ENCODE measurements at regions not wholly inside any gene's neighbourhood (a gene's known extent, or its start where the extent isn't known, plus 50 kb on each side); places are given as distances from the start of the nearest gene placed in this dataset.
A peak's percentile ranks its signal among the peaks of the same experiment; 100 is the strongest.

DNA sequence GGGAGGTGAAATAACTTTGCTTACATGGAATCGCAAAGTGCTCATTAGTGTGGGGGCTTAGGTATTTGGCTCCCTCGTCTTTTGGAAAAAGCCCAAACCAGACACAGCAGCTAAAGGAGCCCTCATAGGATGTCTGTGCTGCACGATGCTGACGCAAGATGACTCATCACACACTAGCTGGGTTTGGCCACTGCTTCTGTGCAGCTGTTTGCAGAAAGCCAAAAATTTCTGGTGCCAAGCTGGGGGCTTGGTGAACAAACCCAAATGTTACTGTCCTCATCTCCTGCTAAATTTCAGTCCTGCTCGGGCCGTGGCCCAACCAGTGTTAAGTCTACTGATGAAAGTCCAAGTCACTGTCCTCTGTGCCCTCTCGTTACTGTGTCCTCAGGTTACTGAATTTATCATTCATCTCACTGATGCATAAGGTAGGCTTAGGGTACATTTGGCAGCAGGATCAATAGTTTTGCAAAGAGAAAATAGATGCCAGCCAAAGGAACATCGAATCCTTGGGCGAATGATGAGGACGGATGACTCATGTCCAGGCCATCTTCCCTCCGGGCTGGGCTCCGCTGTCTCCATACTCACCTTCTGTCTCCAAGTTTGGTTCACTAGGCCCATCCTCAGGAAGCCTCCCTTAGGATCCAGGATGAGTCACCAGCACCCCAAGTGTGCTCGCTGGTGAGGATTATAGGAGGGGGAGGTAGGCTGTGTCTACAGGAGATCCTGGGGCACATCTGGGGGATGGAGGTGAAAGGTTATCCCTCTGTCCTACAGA, 177.7 kb downstream of the ADSS2 start:
- no peaks in the 10 kb centered on the region for H3K36me3 Mint-ChIP-seq
- no peak overlapping the region for H3K4me3 Mint-ChIP-seq
- CTCF ChIA-PET: interaction anchor here (0.6 to 3.0 kb wide), 11 partner anchors 12 to 1399 kb away, joined by 3 to 12 read pairs (median 4); no protein-coding TSS in a partner anchor
- peaks cover 2% of the 10 kb centered on the region for H3K9me3 Mint-ChIP-seq (ENCODE audit: low read depth)
- peaks cover 3% of the 10 kb centered on the region for H3K27me3 Mint-ChIP-seq
- no peak overlapping the region for H3K27ac Mint-ChIP-seq
- peak; percentile 80 for ATAC-seq
- peaks cover 14% of the 10 kb centered on the region for H3K4me1 Mint-ChIP-seq
- peak; percentile 58 for DNase-seq

DNA sequence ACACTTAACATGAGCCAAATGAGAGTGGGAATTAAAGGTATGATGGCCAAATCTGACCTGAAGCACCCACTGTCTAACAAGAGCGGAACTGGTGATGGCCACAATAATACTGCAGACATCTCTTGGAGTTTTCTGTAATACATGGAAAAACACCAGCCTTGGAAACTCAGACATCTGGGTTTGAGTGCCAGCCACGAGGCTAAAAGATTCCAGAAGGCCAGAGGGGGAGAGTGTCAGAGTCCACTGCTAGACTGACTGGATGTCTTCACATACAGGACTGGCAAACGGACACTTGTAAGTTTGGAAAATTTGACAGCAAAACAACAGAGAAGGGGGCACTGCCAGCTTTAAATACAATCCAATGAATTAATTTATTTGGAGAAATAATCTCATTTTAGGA, 175.1 kb downstream of the ADSS2 start:
- no peak for DNase-seq
- Mint-ChIP-seq H3K4me3 (no peak overlapping the region), H3K36me3 (no peaks in the 10 kb centered on the region), H3K27ac (no peak overlapping the region), H3K27me3 (peaks cover 6% of the 10 kb centered on the region), H3K9me3 (ENCODE audit: low read depth) (no peaks in the 10 kb centered on the region), H3K4me1 (peaks cover 14% of the 10 kb centered on the region)
- CTCF ChIA-PET: interaction anchor here (1.4 kb wide), 1 partner anchor 23 kb away, joined by 3 read pairs; no protein-coding TSS in a partner anchor
- no peak for ATAC-seq

DNA sequence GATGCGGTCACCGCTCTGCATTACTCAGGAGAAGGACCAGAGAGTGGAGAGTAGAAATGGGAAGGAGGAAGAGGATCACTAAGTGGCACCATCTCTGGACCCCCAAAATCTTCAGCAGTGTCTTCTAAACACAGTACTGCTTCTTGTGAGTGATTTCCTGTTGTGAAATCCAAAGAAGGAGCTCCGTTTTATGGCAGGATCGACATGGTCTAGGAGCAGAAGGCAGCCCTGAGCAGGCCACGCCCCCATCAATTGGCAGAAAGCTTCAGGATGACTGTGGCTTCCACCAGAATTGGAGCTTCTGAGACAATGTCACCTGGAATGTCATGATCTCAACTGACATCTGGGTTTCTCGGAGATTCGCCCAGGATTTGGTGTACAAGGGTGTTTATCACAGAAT, 171.5 kb downstream of the ADSS2 start:
- ATAC-seq: no peak
- Mint-ChIP-seq H3K36me3 (no peaks in the 10 kb centered on the region), H3K4me1 (peaks cover 5% of the 10 kb centered on the region), H3K27me3 (peaks cover 4% of the 10 kb centered on the region), H3K9me3 (ENCODE audit: low read depth) (no peaks in the 10 kb centered on the region), H3K4me3 (no peak overlapping the region), H3K27ac (no peak overlapping the region)
- no peak for DNase-seq
- CTCF ChIA-PET: interaction anchor here (0.7 kb wide), 1 partner anchor 8 kb away, joined by 3 read pairs; no protein-coding TSS in a partner anchor

DNA sequence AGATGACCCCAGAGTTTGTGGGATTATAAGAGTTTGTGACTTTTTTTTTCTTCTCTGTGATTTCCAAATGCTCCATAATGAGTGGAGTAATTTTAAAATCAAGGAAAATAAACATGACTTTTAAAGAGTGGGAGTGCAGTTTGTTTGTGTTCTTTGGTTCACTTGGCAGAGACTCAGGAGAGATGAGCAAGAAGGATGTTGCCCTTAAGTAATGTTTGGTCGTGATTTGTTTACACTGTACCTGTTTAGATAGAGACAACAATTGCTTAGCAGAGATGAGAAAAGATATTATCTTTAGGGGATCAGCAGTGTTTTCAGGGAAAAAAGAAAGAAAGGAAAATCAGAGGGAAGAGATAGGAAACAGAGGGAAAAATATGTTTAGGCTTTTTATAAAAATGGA, 170.8 kb downstream of the ADSS2 start:
- H3K4me1 Mint-ChIP-seq: peaks cover 5% of the 10 kb centered on the region
- H3K27me3 Mint-ChIP-seq: peaks cover 3% of the 10 kb centered on the region
- H3K9me3 Mint-ChIP-seq (ENCODE audit: low read depth): no peaks in the 10 kb centered on the region
- DNase-seq (no peak), ATAC-seq (no peak)
- no peak overlapping the region for H3K27ac Mint-ChIP-seq
- H3K36me3 Mint-ChIP-seq: no peaks in the 10 kb centered on the region
- no peak overlapping the region for H3K4me3 Mint-ChIP-seq
- CTCF ChIA-PET: no interaction called here

DNA sequence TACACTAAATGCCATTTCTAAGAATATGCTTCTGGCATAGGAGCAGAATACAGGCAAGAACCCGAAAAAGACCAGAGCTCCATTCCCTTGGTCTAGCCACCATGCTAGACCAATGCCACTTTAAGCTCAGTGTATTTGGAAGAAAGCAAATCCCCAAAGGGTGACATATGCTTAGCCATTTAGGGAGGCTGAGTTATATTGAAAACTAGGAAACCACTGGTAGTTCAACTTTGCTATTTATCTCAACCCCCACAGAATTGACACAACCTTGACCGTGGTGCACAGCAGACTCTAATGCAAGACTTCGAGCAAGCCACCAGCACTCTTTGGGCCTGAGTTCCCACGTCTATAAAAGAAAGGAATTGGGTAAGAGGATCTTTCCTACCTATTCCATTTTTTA, 167.9 kb downstream of the ADSS2 start:
- no peaks in the 10 kb centered on the region for H3K36me3 Mint-ChIP-seq
- no peak for ATAC-seq

DNA sequence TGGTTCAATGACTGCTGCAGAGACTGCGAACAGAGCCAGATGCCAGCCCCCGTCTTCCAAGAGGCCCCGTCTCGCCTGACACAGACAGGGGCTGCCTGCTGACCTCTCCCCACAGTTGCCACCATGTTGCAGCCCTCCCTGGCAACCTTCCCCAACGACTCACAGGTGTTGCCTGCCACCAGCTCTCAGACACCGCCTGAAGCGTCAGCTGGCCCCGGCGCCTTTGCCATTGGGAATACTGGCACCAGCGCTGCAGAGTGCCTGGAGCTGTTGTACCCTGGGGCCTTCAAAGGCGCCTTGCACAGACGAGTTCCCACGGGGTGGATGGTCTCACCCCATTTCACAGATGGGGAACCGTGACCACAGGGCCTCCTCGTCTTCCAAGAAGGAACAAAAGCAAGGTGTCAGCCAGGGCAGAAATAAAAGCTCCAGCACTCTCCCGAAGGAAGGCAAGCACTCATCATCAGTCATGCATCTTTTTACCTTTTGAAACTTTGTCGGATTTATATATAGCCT, 167.0 kb downstream of the ADSS2 start:
- H3K36me3 Mint-ChIP-seq: no peaks in the 10 kb centered on the region
- no peak for DNase-seq

More for the DNA sequence above, 167.9 kb downstream of the ADSS2 start:
- H3K4me1 Mint-ChIP-seq: peaks cover 5% of the 10 kb centered on the region
- H3K4me3 Mint-ChIP-seq: no peak overlapping the region
- H3K9me3 Mint-ChIP-seq (ENCODE audit: low read depth): peaks cover 2% of the 10 kb centered on the region
- DNase-seq: no peak
- CTCF ChIA-PET: no interaction called here
- H3K27me3 Mint-ChIP-seq: peaks cover 10% of the 10 kb centered on the region
- no peak overlapping the region for H3K27ac Mint-ChIP-seq

DNA sequence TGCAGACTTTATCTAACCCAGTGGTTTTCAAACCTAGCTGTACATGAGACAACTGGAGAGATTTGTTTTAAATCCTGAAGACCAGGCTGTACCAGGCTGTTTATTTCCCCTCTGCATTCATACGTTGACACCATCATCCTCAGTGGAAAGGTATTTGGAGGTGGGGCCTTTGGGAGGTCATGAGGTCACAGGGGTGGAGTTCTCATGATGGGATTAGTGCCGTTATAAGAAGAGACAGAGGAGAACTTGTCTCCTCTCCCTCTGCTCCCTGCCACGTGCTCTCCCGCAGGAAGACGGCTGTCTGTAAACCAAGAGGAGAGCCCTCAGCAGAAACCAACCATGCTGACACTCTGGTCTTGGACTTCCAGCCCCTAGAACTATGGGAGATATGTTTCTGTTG, 165.4 kb downstream of the ADSS2 start:
- DNase-seq (no peak), ATAC-seq (no peak)
- no peak overlapping the region for H3K27ac Mint-ChIP-seq
- H3K27me3 Mint-ChIP-seq: peaks cover 9% of the 10 kb centered on the region
- no peak overlapping the region for H3K4me3 Mint-ChIP-seq
- H3K9me3 Mint-ChIP-seq (ENCODE audit: low read depth): peaks cover 5% of the 10 kb centered on the region
- peaks cover 13% of the 10 kb centered on the region for H3K4me1 Mint-ChIP-seq
- H3K36me3 Mint-ChIP-seq: no peaks in the 10 kb centered on the region
- CTCF ChIA-PET: interaction anchor here (1.0 kb wide), 1 partner anchor 13 kb away, joined by 3 read pairs; no protein-coding TSS in a partner anchor

More for the DNA sequence above, 167.0 kb downstream of the ADSS2 start:
- ATAC-seq: no peak
- CTCF ChIA-PET: no interaction called here
- Mint-ChIP-seq H3K4me3 (no peak overlapping the region), H3K27me3 (peaks cover 11% of the 10 kb centered on the region), H3K4me1 (peaks cover 5% of the 10 kb centered on the region), H3K9me3 (ENCODE audit: low read depth) (peaks cover 5% of the 10 kb centered on the region), H3K27ac (no peak overlapping the region)

DNA sequence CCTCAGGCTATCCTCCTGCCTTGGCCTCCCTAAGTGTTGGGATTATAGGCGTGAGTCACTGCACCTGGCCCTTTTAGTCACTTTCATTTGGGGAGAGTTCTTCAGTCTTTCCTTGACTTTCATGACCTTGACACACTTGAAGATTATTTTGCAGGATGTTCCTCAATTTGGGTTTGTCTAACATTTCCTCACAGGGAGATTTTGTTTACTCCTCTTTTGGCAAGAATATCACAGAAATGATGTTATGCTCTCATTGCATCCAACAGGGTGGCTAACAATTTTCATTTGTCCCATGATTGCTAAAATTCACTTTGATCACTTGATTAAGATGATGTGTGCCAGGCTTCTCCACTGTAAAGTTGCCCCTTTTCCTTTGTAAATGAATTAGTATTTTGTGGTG, 164.0 kb downstream of the ADSS2 start:
- no peak overlapping the region for H3K27ac Mint-ChIP-seq
- H3K9me3 Mint-ChIP-seq (ENCODE audit: low read depth): peaks cover 5% of the 10 kb centered on the region
- H3K36me3 Mint-ChIP-seq: no peaks in the 10 kb centered on the region
- no peak for ATAC-seq
- H3K27me3 Mint-ChIP-seq: peaks cover 9% of the 10 kb centered on the region
- CTCF ChIA-PET: interaction anchor here (1.1 to 1.3 kb wide), 2 partner anchors 8 to 12 kb away, joined by 3 to 4 read pairs; no protein-coding TSS in a partner anchor
- H3K4me1 Mint-ChIP-seq: peaks cover 18% of the 10 kb centered on the region
- H3K4me3 Mint-ChIP-seq: no peak overlapping the region
- no peak for DNase-seq

DNA sequence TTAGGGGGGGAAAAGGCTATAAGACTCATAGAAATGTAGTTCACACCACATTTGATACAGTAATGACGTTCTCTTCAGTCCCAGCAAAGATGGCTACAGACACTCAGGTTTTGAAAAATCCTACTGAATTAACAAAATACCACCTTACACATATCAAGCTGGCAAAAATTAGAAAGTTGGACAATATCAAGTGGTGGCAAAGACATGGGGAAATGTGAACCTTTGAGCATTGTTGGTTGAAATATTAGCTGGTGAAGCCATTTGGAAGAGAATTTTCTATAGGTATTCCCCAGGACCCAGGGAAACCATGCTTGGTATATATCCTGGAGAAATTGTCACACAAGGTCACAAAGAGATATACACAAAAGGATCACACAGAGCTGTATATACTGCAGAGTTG, 163.0 kb downstream of the ADSS2 start:
- ATAC-seq (no peak), DNase-seq (no peak)
- Mint-ChIP-seq H3K27me3 (peaks cover 9% of the 10 kb centered on the region), H3K9me3 (ENCODE audit: low read depth) (peaks cover 5% of the 10 kb centered on the region), H3K36me3 (no peaks in the 10 kb centered on the region), H3K27ac (no peak overlapping the region), H3K4me1 (peaks cover 16% of the 10 kb centered on the region), H3K4me3 (no peak overlapping the region)
- CTCF ChIA-PET: interaction anchor here (1.1 to 1.4 kb wide), 2 partner anchors 8 to 944 kb away, joined by 3 to 5 read pairs; no protein-coding TSS in a partner anchor

DNA sequence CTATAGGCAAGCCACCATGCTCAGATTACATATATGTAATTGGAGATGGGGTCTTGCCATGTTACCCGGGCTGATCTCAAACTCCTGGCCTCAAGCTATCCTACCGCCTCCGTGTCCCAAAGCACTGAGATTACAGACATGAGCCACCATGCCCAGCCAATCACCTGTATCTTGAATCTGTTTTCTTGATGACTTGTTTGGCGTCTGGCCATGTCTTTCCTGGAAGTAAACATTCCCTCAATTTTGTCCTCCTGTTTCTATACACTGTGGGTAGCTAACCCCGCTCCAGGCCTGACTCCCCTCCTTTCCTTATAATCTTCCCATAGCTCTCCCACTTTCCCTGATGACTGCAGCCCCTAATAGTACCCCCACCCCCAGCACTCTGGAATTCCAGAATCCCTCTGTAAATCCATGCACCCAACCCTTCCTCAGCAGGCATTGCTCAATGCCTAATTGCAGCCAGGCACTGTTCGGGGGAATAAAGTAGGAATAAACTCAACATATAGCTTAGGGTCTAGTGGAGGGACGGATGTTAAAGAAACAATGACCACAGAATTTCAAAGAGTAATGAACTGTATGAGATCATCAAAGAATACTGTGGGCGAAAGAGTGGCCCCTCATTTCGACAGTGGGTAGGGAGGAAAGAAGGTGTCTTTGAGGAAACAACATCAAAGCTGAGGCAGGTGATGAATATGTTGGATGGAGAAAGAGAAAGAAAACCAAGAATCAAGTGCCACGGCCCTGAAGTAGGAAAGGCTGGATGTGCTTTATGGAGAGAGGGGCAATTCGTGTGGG, 161.5 kb downstream of the ADSS2 start:
- Mint-ChIP-seq H3K9me3 (ENCODE audit: low read depth) (peaks cover 5% of the 10 kb centered on the region), H3K27ac (no peak overlapping the region), H3K4me3 (no peak overlapping the region), H3K36me3 (no peaks in the 10 kb centered on the region), H3K4me1 (peaks cover 13% of the 10 kb centered on the region), H3K27me3 (peaks cover 9% of the 10 kb centered on the region)
- no peak for DNase-seq
- CTCF ChIA-PET: interaction anchor here (0.8 to 1.5 kb wide), 4 partner anchors 10 to 946 kb away, joined by 3 to 6 read pairs (median 5); no protein-coding TSS in a partner anchor
- ATAC-seq: no peak

DNA sequence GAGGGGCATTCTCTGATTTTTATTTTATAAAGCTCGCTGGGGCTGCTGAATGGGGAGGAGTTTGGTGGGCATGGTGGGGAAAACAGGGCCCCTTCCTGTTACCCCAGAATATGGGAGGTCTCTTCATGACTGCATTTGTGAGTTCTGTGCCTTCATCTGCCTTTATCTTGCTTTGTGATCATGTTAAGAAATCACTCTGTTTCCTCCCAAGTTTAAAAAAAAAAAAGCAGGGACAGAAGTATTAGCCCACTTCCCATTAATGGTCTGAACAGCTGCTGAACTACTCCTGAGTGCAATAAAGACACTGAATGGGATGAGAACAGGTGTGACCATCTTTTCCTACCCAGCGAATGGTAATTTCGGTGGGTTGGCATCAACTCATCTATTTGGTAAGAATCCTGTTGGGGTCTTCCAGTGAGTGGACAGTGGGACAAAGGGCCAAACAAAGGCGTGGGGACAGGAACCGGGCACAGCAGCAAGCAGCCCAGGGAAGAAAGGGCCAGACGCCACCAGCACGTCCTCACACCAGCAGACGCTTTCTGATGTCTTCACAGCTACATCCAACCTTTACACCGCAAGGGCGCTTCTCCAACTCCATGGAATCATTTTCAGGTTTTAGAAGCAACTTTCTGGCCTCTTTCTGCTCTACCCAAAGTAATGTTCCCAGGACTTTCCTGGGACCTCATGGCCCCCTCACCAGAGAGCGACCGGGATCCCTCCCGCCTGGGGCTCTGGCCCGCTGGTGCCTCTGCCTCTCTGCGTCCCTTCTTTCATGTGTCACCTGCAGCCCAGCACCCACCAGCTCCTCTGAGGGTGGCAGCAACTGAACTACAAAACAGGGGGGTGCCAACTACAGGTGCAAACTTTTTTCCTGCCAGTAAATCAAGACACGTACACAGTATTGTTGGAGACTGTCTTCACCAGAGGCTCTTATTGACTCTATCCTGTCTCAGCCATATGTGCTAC, 160.2 kb downstream of the ADSS2 start:
- Mint-ChIP-seq H3K4me1 (peaks cover 13% of the 10 kb centered on the region), H3K4me3 (no peak overlapping the region), H3K36me3 (no peaks in the 10 kb centered on the region), H3K27me3 (peaks cover 9% of the 10 kb centered on the region), H3K27ac (no peak overlapping the region), H3K9me3 (ENCODE audit: low read depth) (peaks cover 5% of the 10 kb centered on the region)
- ATAC-seq (no peak), DNase-seq (no peak)
- CTCF ChIA-PET: interaction anchor here (0.8 to 1.5 kb wide), 3 partner anchors 8 to 427 kb away, joined by 3 to 6 read pairs (median 5); no protein-coding TSS in a partner anchor

DNA sequence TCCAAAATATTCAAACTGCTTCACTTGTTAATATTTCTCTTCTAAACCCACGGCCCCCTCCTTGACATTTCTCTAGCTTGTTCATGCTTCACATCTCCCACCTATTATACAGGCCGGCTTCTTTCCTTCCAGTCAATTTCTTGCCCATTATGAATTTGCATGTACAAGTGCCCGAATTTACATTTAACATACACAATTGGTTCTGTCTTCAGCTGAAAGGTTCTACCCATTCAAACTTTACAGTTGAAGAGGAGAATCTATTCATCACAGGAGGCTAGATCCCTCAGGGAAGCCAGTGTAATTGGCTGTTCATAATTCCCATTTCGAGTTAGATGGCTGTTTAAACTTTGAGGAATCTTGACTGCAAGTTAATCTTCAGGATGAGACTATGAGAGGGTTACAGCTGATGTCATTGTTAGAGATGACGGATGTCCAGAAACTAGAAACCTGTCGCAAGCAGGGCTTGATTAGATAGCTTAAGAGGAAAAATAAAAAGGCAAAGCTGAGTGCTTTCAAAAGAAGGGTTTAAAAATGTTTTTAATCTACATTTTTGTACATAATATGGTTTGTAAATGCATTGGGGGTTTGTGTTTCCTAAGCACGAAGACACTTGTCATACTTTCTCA, 157.0 kb downstream of the ADSS2 start:
- DNase-seq (no peak), ATAC-seq (no peak)
- Mint-ChIP-seq H3K4me1 (peaks cover 28% of the 10 kb centered on the region), H3K27me3 (no peaks in the 10 kb centered on the region), H3K4me3 (no peak overlapping the region), H3K9me3 (ENCODE audit: low read depth) (no peaks in the 10 kb centered on the region), H3K36me3 (no peaks in the 10 kb centered on the region), H3K27ac (no peak overlapping the region)
- CTCF ChIA-PET: no interaction called here

All from activated CD8-positive, alpha-beta memory T cell treated with anti-CD3 and anti-CD28 coated beads, Interleukin-2, amount 10 ng/mL, durations not matched to agents 7 days and 5 days (primary cell).